Tibial artery (tissue), 4 donors: ENCODE measurements at regions not wholly inside any gene's neighbourhood (a gene's known extent, or its start where the extent isn't known, plus 50 kb on each side); places are given as distances from the start of the nearest gene placed in this dataset.

ENCODE experiments used
- DNase-seq, 2 donors: peaks; one replicate each; pipeline ENCODE4 v3.0.0-alpha.2; 2019
- H3K27ac ChIP-seq, 2 donors: fragments of 200-600 bp; sonication (generic) in 1 of 2; 1 replicate in 1 of 2; 2 replicates in 1 of 2; pipeline ENCODE4 v1.5.1; 2018 to 2019; ENCODE audit warnings: mild to moderate bottlenecking in 1 of 2
- H3K27me3 ChIP-seq, 2 donors: fragments of 200-600 bp; sonication (generic) in 1 of 2; one replicate each; pipeline versions ENCODE4 v1.5.1 to v1.6.0; 2016 to 2019
- H3K36me3 ChIP-seq, 3 donors: fragments of 200-600 bp; sonication (generic) in 2 of 3; one replicate each; pipeline ENCODE4 v1.5.1; 2016 to 2019; ENCODE audit warnings: mild to moderate bottlenecking in 2 of 3
- H3K4me1 ChIP-seq, 4 donors: fragments of 200-600 bp; sonication (generic) in 2 of 4; 1 replicate in 3 of 4; 2 replicates in 1 of 4; pipeline ENCODE4 v1.5.1; 2016 to 2019
- H3K4me3 ChIP-seq, 2 donors: fragments of 200-600 bp; sonication (generic) in 1 of 2; 1 replicate in 1 of 2; 2 replicates in 1 of 2; pipeline ENCODE4 v1.5.1; 2018 to 2019; ENCODE audit warnings: mild to moderate bottlenecking in 2 of 2
- H3K9me3 ChIP-seq, 3 donors: fragments of 200-600 bp; sonication (generic) in 1 of 3; one replicate each; pipeline ENCODE4 v1.5.1; 2016 to 2019
- CTCF ChIP-seq, 2 experiments: fragments of 200-600 bp in 1 of 2; fragments of 450-650 bp in 1 of 2; IDR thresholded peaks; one replicate each; pipeline ENCODE4 v1.5.1; 2017 to 2019; ENCODE audit warnings: antibody characterized with exemption in 2 of 2, mild to moderate bottlenecking in 1 of 2, moderate library complexity in 1 of 2
- intact Hi-C: fragments of 100-400 bp; cut with DNase I; formaldehyde crosslinking; loops from one replicate; pipeline ENCODE4 v1.15.0; 2023; ENCODE audit warnings: low total_unique reads

- H3K4me1 ChIP-seq: no peaks in the 10 kb centered on the region
- TF ChIP-seq CTCF (IDR thresholded peaks at IDR 0.05): no peak
- DNase-seq: no peak
- no peaks in the 10 kb centered on the region for H3K36me3 ChIP-seq
- intact Hi-C loops: no loop called here
- H3K27me3 ChIP-seq: no peaks in the 10 kb centered on the region
- H3K27ac ChIP-seq: no peak overlapping the region
- no peak overlapping the region for H3K4me3 ChIP-seq
- H3K9me3 ChIP-seq: no peaks in the 10 kb centered on the region
Measured at GRCh38 chr16:65754820-65755691, 611.4 kb upstream of the CDH5 start.

- Histone ChIP-seq H3K9me3 (no peaks in the 10 kb centered on the region), H3K4me1 (no peaks in the 10 kb centered on the region), H3K27me3 (no peaks in the 10 kb centered on the region), H3K27ac (no peak overlapping the region), H3K4me3 (no peak overlapping the region), H3K36me3 (no peaks in the 10 kb centered on the region)
- intact Hi-C loops: no loop called here
- no peak for DNase-seq
- no peak for TF ChIP-seq CTCF (IDR thresholded peaks at IDR 0.05)
Measured at GRCh38 chr16:65752522-65752844, 614.0 kb upstream of the CDH5 start.

GRCh38 chr16:65751622-65752521 is 614.6 kb upstream of the CDH5 start:
- Histone ChIP-seq H3K36me3 (no peaks in the 10 kb centered on the region), H3K4me3 (no peak overlapping the region), H3K27ac (no peak overlapping the region), H3K27me3 (no peaks in the 10 kb centered on the region), H3K9me3 (no peaks in the 10 kb centered on the region), H3K4me1 (no peaks in the 10 kb centered on the region)
- intact Hi-C loops: no loop called here
- no peak for TF ChIP-seq CTCF (IDR thresholded peaks at IDR 0.05)
- DNase-seq: no peak

GRCh38 chr16:65749506-65749905 is 617.0 kb upstream of the CDH5 start:
- Histone ChIP-seq H3K27ac (no peak overlapping the region), H3K36me3 (no peaks in the 10 kb centered on the region), H3K4me3 (no peak overlapping the region), H3K27me3 (no peaks in the 10 kb centered on the region), H3K4me1 (no peaks in the 10 kb centered on the region), H3K9me3 (no peaks in the 10 kb centered on the region)
- TF ChIP-seq CTCF (IDR thresholded peaks at IDR 0.05): no peak
- intact Hi-C loops: no loop called here
- DNase-seq: no peak

DNA sequence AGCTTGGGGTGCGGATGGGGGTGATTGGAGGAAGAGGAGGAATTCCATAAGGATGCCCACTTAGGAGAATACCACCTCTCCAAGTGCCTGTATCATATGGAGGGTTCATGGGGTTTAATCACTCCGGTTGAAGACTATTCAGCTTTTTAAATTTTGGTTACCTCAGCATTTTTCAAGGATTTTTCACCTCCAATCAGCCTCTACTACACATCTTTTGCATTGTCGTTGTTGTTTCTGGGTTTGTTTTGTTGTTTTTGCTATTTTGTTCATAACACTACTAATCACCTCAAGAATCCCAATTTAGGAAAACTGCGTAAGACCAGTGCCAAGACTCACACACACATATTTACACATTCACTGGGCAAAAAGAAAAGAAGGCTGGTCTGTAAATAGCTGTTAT is 619.5 kb upstream of the CDH5 start:
- Histone ChIP-seq H3K4me3 (no peak overlapping the region), H3K4me1 (no peaks in the 10 kb centered on the region), H3K27ac (no peak overlapping the region), H3K9me3 (no peaks in the 10 kb centered on the region), H3K27me3 (no peaks in the 10 kb centered on the region), H3K36me3 (no peaks in the 10 kb centered on the region)
- intact Hi-C loops: no loop called here
- DNase-seq: no peak
- no peak for TF ChIP-seq CTCF (IDR thresholded peaks at IDR 0.05)
